ENCODE measurements at regions not wholly inside any gene's neighbourhood (a gene's known extent, or its start where the extent isn't known, plus 50 kb on each side); places are given as distances from the start of the nearest gene placed in this dataset.
"Not testable (repeated sequence)": the region's sequence is repeated elsewhere in the genome, so short reads cannot be mapped to it uniquely, and the experiment has no call there.

- Histone ChIP-seq H3K4me3 (no peak overlapping the region), H3K27me3 (peaks cover 3% of the 10 kb centered on the region), H3K36me3 (no peaks in the 10 kb centered on the region), H3K9me3 (no peaks in the 10 kb centered on the region), H3K27ac (no peak overlapping the region), H3K4me1 (ENCODE audit: insufficient read depth) (no peaks in the 10 kb centered on the region)
- intact Hi-C loops (cut with DNase I), result no loop called here
- WGBS, 3 donors, result 95 to 98% (median 96%) methylated on average over 1 of the region's 1 CpG
- TF ChIP-seq POLR2A (IDR thresholded peaks at IDR 0.05), result no peak
- no peak for TF ChIP-seq EP300 (IDR thresholded peaks at IDR 0.05)
- DNase-seq, result no peak
Observed at GRCh38 chr13:79900356-79900755, 419.4 kb downstream of the NDFIP2 start.

- DNase-seq, result no peak
- no peak for TF ChIP-seq CTCF (IDR thresholded peaks at IDR 0.05)
- no peak for TF ChIP-seq POLR2A (IDR thresholded peaks at IDR 0.05)
- no peak for TF ChIP-seq EP300 (IDR thresholded peaks at IDR 0.05)
- Histone ChIP-seq H3K9me3 (no peaks in the 10 kb centered on the region), H3K4me3 (no peak overlapping the region), H3K27me3 (no peaks in the 10 kb centered on the region), H3K4me1 (ENCODE audit: insufficient read depth) (no peaks in the 10 kb centered on the region), H3K36me3 (no peaks in the 10 kb centered on the region), H3K27ac (no peak overlapping the region)
- 93 to 94% (median 94%) methylated on average over 1 of the region's 1 CpG for WGBS, 3 donors
- intact Hi-C loops (cut with DNase I), result no loop called here
Observed at GRCh38 chr13:79898996-79899395, 418.0 kb downstream of the NDFIP2 start.

GRCh38 chr13:79898202-79898826 is 417.4 kb downstream of the NDFIP2 start:
- Histone ChIP-seq H3K4me3 (no peak overlapping the region), H3K27me3 (no peaks in the 10 kb centered on the region), H3K36me3 (no peaks in the 10 kb centered on the region), H3K27ac (no peak overlapping the region), H3K4me1 (ENCODE audit: insufficient read depth) (no peaks in the 10 kb centered on the region), H3K9me3 (no peaks in the 10 kb centered on the region)
- TF ChIP-seq CTCF (IDR thresholded peaks at IDR 0.05) (no peak), EP300 (IDR thresholded peaks at IDR 0.05) (no peak), POLR2A (IDR thresholded peaks at IDR 0.05) (no peak)
- no peak for DNase-seq
- intact Hi-C loops (cut with DNase I), result no loop called here
- 79 to 84% (median 82%) methylated on average over 2 of the region's 2 CpGs for WGBS, 3 donors

- Histone ChIP-seq H3K27me3 (no peaks in the 10 kb centered on the region), H3K36me3 (no peaks in the 10 kb centered on the region), H3K4me3 (no peak overlapping the region), H3K27ac (no peak overlapping the region), H3K9me3 (no peaks in the 10 kb centered on the region), H3K4me1 (ENCODE audit: insufficient read depth) (no peaks in the 10 kb centered on the region)
- DNase-seq, result no peak
- 48 to 92% (median 59%) methylated on average over 2 of the region's 2 CpGs for WGBS, 3 donors
- intact Hi-C loops (cut with DNase I), result no loop called here
- TF ChIP-seq CTCF (IDR thresholded peaks at IDR 0.05) (no peak), POLR2A (IDR thresholded peaks at IDR 0.05) (no peak), EP300 (IDR thresholded peaks at IDR 0.05) (no peak)
Observed at GRCh38 chr13:79896851-79897250, 415.9 kb downstream of the NDFIP2 start.

- H3K27ac ChIP-seq, result no peak overlapping the region
- intact Hi-C loops (cut with DNase I), result no loop called here
- TF ChIP-seq CTCF (IDR thresholded peaks at IDR 0.05) (no peak), POLR2A (IDR thresholded peaks at IDR 0.05) (no peak), EP300 (IDR thresholded peaks at IDR 0.05) (no peak)
- DNase-seq, result no peak
- no peaks in the 10 kb centered on the region for H3K27me3 ChIP-seq
- WGBS, 3 donors, result 77 to 83% (median 79%) methylated on average over 6 of the region's 6 CpGs
- H3K9me3 ChIP-seq, result no peaks in the 10 kb centered on the region
- no peaks in the 10 kb centered on the region for H3K4me1 ChIP-seq (ENCODE audit: insufficient read depth)
- H3K4me3 ChIP-seq, result no peak overlapping the region
- no peaks in the 10 kb centered on the region for H3K36me3 ChIP-seq
Observed at GRCh38 chr13:79895416-79895815, 414.5 kb downstream of the NDFIP2 start.

GRCh38 chr13:79887278-79887677 is 406.3 kb downstream of the NDFIP2 start:
- H3K4me3 ChIP-seq; DNase-seq; intact Hi-C loops (cut with DNase I); H3K9me3 ChIP-seq; H3K27ac ChIP-seq; H3K36me3 ChIP-seq; H3K4me1 ChIP-seq (ENCODE audit: insufficient read depth); H3K27me3 ChIP-seq: not testable (repeated sequence)
- 77 to 86% (median 78%) methylated on average over 8 of the region's 8 CpGs for WGBS, 3 donors

Data from ovary (tissue), 7 donors.